OCI-LY7 (cell line): ENCODE measurements at regions not wholly inside any gene's neighbourhood (a gene's known extent, or its start where the extent isn't known, plus 50 kb on each side); places are given as distances from the start of the nearest gene placed in this dataset.

Experiments
- BruUV-seq: library from RNA; stranded (reverse); fragments of 400-500 nt; replicated peaks from 2 replicates; lab custom pipeline; 2021; lab: Mats Ljungman, UMichigan
- CTCF ChIA-PET: fragments of 300-600 bp; sonication (Branson Sonifier 250); formaldehyde crosslinking; loops from one replicate; lab custom pipeline; 2022; ENCODE audit warnings: antibody characterized with exemption; ENCODE audit not compliant: unreplicated experiment; lab: Charles Lee
- POLR2A ChIA-PET: fragments of 300-600 bp; sonication (Branson Sonifier 250); formaldehyde crosslinking; loops from one replicate; lab custom pipeline; 2022; ENCODE audit warnings: antibody characterized with exemption; lab: Charles Lee
- DNase-seq: peaks from one replicate; pipeline ENCODE4 v3.0.0-alpha.2; 2015; ENCODE audit warnings: low spot score
- H2AFZ ChIP-seq: fragments of 200-600 bp; sonication (generic), shearing (Covaris generic); 2 replicates; pipeline ENCODE4 v1.6.1; 2014; ENCODE audit warnings: mild to moderate bottlenecking, antibody characterized with exemption, low read length, moderate library complexity
- H3K27ac ChIP-seq: fragments of 200-600 bp; sonication (generic); 2 replicates; pipeline ENCODE4 v1.5.1; 2014; ENCODE audit warnings: mixed run types, low read depth, mild to moderate bottlenecking, moderate library complexity, low read length, inconsistent platforms; ENCODE audit not compliant: poor library complexity, severe bottlenecking
- H3K36me3 ChIP-seq: fragments of 200-600 bp; sonication (generic); 2 replicates; pipeline ENCODE4 v1.6.1; 2014; ENCODE audit warnings: mild to moderate bottlenecking, antibody characterized with exemption, low read length, moderate library complexity, mixed read lengths; ENCODE audit not compliant: insufficient read depth
- H3K4me1 ChIP-seq: fragments of 200-600 bp; sonication (generic); 2 replicates; pipeline ENCODE4 v1.5.1; 2014; ENCODE audit warnings: mild to moderate bottlenecking, low read length; ENCODE audit not compliant: insufficient read depth, poor library complexity, severe bottlenecking
- H3K4me2 ChIP-seq: fragments of 200-600 bp; sonication (generic); 2 replicates; pipeline ENCODE4 v1.6.1; 2014; ENCODE audit warnings: mild to moderate bottlenecking, low read length
- H3K4me3 ChIP-seq: fragments of 200-600 bp; sonication (generic); 2 replicates; pipeline ENCODE4 v1.5.1; 2014; ENCODE audit warnings: mild to moderate bottlenecking, low read depth, low read length; ENCODE audit not compliant: poor library complexity, severe bottlenecking
- H3K79me2 ChIP-seq: fragments of 200-600 bp; sonication (generic); 2 replicates; pipeline ENCODE4 v1.6.1; 2016; ENCODE audit warnings: low read depth, mild to moderate bottlenecking, low read length, moderate library complexity, mixed read lengths; ENCODE audit not compliant: insufficient read depth
- H3K9me2 ChIP-seq: fragments of 200-600 bp; sonication (generic); 2 replicates; pipeline ENCODE4 v1.6.1; 2016; ENCODE audit warnings: mild to moderate bottlenecking, low read length, mixed read lengths; ENCODE audit not compliant: insufficient read depth
- H3K9me3 ChIP-seq: fragments of 200-600 bp; sonication (generic); 2 replicates; pipeline ENCODE4 v1.6.1; 2014; ENCODE audit warnings: mild to moderate bottlenecking, mixed run types, low read length, mixed read lengths
- H4K20me1 ChIP-seq: fragments of 200-600 bp; sonication (generic); 2 replicates; pipeline ENCODE4 v1.6.1; 2014; ENCODE audit warnings: mild to moderate bottlenecking, antibody characterized with exemption, low read length, moderate library complexity, mixed read lengths; ENCODE audit not compliant: insufficient read depth
- CTCF ChIP-seq: fragments of 200-600 bp; sonication (generic); conservative IDR thresholded peaks from 2 replicates; pipeline ENCODE4 v1.5.1; 2014; ENCODE audit warnings: mild to moderate bottlenecking, antibody characterized with exemption, low read length, moderate library complexity, mixed read lengths
- EZH2phosphoT487 ChIP-seq: fragments of 200-600 bp; sonication (generic); IDR thresholded peaks from 2 replicates; pipeline ENCODE4 v1.6.1; 2018; ENCODE audit warnings: low read depth, borderline replicate concordance, mild to moderate bottlenecking, mixed run types, antibody characterized with exemption, low read length, moderate library complexity, mixed read lengths
- intact Hi-C: fragments of 100-400 bp; cut with micrococcal nuclease; formaldehyde crosslinking; loops from one replicate; pipeline ENCODE4 v1.10.0; 2022; ENCODE audit not compliant: unreplicated experiment

GRCh38 chrX:122934131-122934530 is 249.9 kb upstream of the GRIA3 start:
- Histone ChIP-seq H3K4me3 (no peak overlapping the region), H3K79me2 (no peaks in the 10 kb centered on the region), H4K20me1 (no peaks in the 10 kb centered on the region), H3K9me3 (no peaks in the 10 kb centered on the region), H3K36me3 (no peaks in the 10 kb centered on the region), H2AFZ (no peak overlapping the region), H3K4me1 (no peaks in the 10 kb centered on the region), H3K27ac (no peak overlapping the region), H3K4me2 (no peak overlapping the region), H3K9me2 (no peaks in the 10 kb centered on the region)
- no peak for DNase-seq
- intact Hi-C loops: no loop called here
- ChIA-PET POLR2A (no interaction called here), CTCF (no interaction called here)
- no TSS peak for BruUV-seq
- TF ChIP-seq EZH2phosphoT487: no peak
- no peak for TF ChIP-seq CTCF

DNA sequence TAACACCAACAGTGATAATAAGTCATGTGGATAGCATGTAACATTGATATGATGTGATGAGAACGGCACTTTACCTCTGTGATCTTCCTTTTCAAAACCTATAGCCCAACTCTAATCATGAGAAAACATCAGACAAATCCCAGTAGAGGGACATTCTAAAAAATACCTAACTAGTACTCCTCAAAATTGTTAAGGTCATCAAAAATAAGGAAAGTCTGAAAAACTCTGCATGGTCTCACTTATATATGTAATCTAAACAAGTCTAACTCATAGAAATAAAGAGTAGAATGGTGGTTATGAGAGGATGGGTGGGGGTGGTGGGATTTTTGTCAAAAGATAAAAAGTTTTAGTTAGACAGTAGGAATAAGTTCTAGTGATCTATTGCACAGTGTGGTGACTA is 243.9 kb upstream of the GRIA3 start:
- ChIA-PET POLR2A (no interaction called here), CTCF (no interaction called here)
- H3K27ac ChIP-seq: no peak overlapping the region
- TF ChIP-seq EZH2phosphoT487 (no peak), CTCF (no peak)
- H3K79me2 ChIP-seq: no peaks in the 10 kb centered on the region
- H3K36me3 ChIP-seq: no peaks in the 10 kb centered on the region
- H3K9me3 ChIP-seq: no peaks in the 10 kb centered on the region
- intact Hi-C loops: no loop called here
- no TSS peak for BruUV-seq
- no peaks in the 10 kb centered on the region for H3K9me2 ChIP-seq
- H4K20me1 ChIP-seq: no peaks in the 10 kb centered on the region
- H3K4me3 ChIP-seq: no peak overlapping the region
- H2AFZ ChIP-seq: no peak overlapping the region
- H3K4me2 ChIP-seq: no peak overlapping the region
- H3K4me1 ChIP-seq: no peaks in the 10 kb centered on the region
- no peak for DNase-seq

GRCh38 chrX:122941806-122942205 is 242.3 kb upstream of the GRIA3 start:
- Histone ChIP-seq H3K9me2 (no peaks in the 10 kb centered on the region), H3K9me3 (no peaks in the 10 kb centered on the region), H3K4me3 (no peak overlapping the region), H4K20me1 (no peaks in the 10 kb centered on the region), H3K27ac (no peak overlapping the region), H3K4me2 (no peak overlapping the region), H2AFZ (no peak overlapping the region), H3K4me1 (no peaks in the 10 kb centered on the region), H3K79me2 (no peaks in the 10 kb centered on the region), H3K36me3 (no peaks in the 10 kb centered on the region)
- POLR2A ChIA-PET: no interaction called here
- TF ChIP-seq CTCF (no peak), EZH2phosphoT487 (no peak)
- CTCF ChIA-PET: no interaction called here
- no TSS peak for BruUV-seq
- intact Hi-C loops: no loop called here
- DNase-seq: no peak
